HG02970 (cell line): ENCODE measurements at regions not wholly inside any gene's neighbourhood (a gene's known extent, or its start where the extent isn't known, plus 50 kb on each side); places are given as distances from the start of the nearest gene placed in this dataset.
"Not testable (repeated sequence)": the region's sequence is repeated elsewhere in the genome, so short reads cannot be mapped to it uniquely, and the experiment has no call there.

Experiments used
- ATAC-seq: cut with Tn5 transposase; IDR thresholded peaks from one replicate; pipeline ENCODE4 v1.9.1; 2021; ENCODE audit warnings: mild to moderate bottlenecking, moderate library complexity, moderate number of reproducible peaks; ENCODE audit not compliant: unreplicated experiment, low FRiP score

GRCh38 chr4:175273995-175274753 lies 356.0 kb downstream of the ADAM29 start:
- no peak for ATAC-seq

GRCh38 chr4:175277816-175278215 lies 359.7 kb downstream of the ADAM29 start:
- no peak for ATAC-seq

- no peak for ATAC-seq
These were observed 362.0 kb downstream of the ADAM29 start for GRCh38 chr4:175280153-175280552.

- ATAC-seq: no peak
These were observed 363.7 kb downstream of the ADAM29 start for GRCh38 chr4:175281894-175282293.

GRCh38 chr4:175282407-175282806 lies 364.2 kb downstream of the ADAM29 start:
- no peak for ATAC-seq

GRCh38 chr4:175290401-175290800 lies 372.2 kb downstream of the ADAM29 start:
- ATAC-seq: no peak

GRCh38 chr4:175297965-175298565 lies 379.9 kb downstream of the ADAM29 start:
- ATAC-seq: no peak

- ATAC-seq: no peak
These were observed 388.3 kb downstream of the ADAM29 start for GRCh38 chr4:175306436-175306835.

- no peak for ATAC-seq
These were observed 389.2 kb downstream of the ADAM29 start for GRCh38 chr4:175307326-175307725.

GRCh38 chr4:175308236-175308635 lies 390.1 kb downstream of the ADAM29 start:
- no peak for ATAC-seq

- no peak for ATAC-seq
These were observed 390.9 kb downstream of the ADAM29 start for GRCh38 chr4:175309041-175309440.

- no peak for ATAC-seq
These were observed 407.1 kb downstream of the ADAM29 start for GRCh38 chr4:175325230-175325629.

- ATAC-seq: no peak
These were observed 408.6 kb downstream of the ADAM29 start for GRCh38 chr4:175326796-175327195.

- no peak for ATAC-seq
These were observed 412.1 kb downstream of the ADAM29 start for GRCh38 chr4:175330236-175330635.

- no peak for ATAC-seq
These were observed 412.5 kb downstream of the ADAM29 start for GRCh38 chr4:175330652-175331051.

GRCh38 chr4:175335331-175335730 lies 417.2 kb downstream of the ADAM29 start:
- no peak for ATAC-seq

GRCh38 chr4:175336570-175336969 lies 418.4 kb downstream of the ADAM29 start:
- ATAC-seq: not testable (repeated sequence)

- no peak for ATAC-seq
These were observed 421.0 kb downstream of the ADAM29 start for GRCh38 chr4:175339100-175339707.

- no peak for ATAC-seq
These were observed 423.1 kb downstream of the ADAM29 start for GRCh38 chr4:175341203-175341755.

GRCh38 chr4:175346376-175346775 lies 428.2 kb downstream of the ADAM29 start:
- no peak for ATAC-seq

- no peak for ATAC-seq
These were observed 432.1 kb downstream of the ADAM29 start for GRCh38 chr4:175350246-175350645.
